C1 segment of cervical spinal cord (tissue), 14 donors: ENCODE measurements at regions not wholly inside any gene's neighbourhood (a gene's known extent, or its start where the extent isn't known, plus 50 kb on each side); places are given as distances from the start of the nearest gene placed in this dataset.

Experiments
- DNase-seq, 14 donors: peaks; one replicate each; lab custom pipeline; 2025; lab: John Stamatoyannopoulos, UW

DNA sequence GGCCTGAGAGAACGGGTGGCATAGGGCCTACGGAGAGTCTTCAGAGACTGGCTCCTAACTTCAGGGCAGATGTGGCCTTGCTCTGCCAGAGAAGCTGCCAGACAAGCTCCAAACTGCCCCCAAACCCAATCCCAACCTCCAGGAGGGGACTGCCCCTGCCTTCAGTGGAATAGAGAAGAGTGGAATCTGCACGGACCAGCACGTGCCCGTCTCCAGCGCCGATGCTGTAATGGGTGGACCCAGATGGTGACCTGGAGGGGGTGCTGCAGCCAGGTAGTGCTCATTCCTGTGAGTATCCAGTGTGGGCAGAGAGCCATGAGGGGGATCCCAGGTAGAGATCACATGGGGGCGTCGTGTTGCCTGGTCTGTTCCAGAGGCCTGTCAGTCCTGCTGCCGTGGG, 73.2 kb upstream of the NKX1-1 start:
- no peak for DNase-seq

GRCh38 chr4:1478766-1479355, 72.6 kb upstream of the NKX1-1 start:
- no peak for DNase-seq

- DNase-seq, result no peak
Measured at GRCh38 chr4:1477045-1477840, 71.0 kb upstream of the NKX1-1 start.

DNA sequence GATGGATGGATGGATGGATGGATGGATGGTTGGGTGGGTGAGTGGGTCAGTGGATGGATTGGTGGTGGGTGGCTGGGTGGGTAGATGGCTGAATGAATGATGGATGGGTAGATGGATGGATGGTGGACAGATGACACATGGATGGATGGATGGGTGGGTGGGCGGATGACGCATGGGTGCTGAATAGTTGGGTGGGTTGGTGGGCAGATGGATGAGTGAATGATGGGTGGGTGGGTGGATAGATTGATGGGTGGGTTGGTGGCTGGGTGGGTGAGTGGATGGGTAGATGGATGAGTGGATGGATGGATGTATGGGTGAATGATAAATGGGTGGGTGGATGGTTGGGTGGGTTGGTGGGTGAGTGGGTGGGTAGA, 69.9 kb upstream of the NKX1-1 start:
- no peak for DNase-seq

DNA sequence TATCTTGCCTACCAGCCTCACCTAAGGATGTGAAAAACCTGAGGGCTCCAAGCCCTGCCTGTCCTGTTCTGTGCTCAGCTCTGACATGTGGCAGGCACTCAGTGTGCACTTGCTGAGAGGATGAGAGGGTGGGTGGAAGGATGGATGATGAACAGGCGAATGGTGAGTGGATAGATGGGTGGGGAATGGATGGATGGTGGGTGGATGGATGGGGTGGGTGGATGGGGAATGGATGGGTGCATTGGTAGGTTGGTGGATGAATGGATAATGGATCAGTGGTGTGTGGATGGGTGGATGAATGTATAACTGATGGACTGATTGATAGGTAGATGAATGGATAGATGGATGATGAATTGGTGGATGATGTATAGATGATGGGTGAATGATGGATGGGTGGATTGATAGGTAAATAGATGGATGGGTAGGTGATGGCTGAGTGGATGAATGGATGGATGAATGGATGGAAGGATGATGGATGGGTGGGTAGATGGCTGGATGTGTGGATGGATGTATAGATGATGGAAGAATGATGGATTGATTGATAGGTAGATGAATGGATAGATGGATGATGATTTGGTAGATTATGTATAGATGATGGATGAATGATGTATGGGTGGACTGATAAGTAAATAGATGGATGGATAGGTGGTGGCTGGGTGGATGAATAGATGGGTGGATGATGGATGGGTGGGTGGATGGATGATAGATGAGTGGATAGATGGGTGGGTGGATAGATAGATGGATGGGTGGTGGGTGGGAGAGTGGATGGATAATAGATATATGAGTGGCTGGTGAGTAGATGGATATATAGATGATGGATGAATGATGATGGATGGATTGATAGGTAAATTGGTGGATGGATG, 69.3 kb upstream of the NKX1-1 start:
- DNase-seq, result no peak

GRCh38 chr4:1474126-1475090, 68.2 kb upstream of the NKX1-1 start:
- DNase-seq, result no peak

GRCh38 chr4:1473718-1474117, 67.5 kb upstream of the NKX1-1 start:
- DNase-seq, result no peak

DNA sequence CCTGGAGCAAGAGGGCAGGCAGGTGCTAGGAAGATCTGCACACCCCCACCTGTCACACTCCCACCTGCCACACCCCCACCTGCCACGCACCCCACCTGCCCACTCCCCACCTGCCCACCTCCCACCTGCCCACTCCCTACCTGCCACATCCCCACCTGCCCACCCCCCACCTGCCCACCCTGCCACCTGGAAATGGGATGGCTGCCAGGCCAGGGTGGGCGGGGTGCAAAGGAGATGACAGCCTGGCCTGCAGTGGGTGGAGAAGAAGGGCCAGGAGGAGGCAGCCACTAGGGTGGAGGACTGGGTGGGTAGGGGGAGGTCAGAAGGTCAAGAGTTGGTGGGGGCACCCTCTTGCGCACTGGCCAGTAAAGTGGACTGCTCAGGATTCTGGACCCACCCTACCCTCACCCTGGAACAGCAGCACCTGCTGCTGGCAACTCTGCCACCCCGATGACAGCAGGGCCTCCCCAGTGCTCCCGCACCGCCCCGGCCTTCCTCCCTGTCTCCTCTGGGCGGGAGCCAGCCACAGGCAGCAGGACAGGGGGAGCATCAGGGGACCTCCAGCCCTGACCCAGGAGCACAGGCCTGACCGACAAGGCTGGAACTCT, 66.8 kb upstream of the NKX1-1 start:
- no peak for DNase-seq

DNA sequence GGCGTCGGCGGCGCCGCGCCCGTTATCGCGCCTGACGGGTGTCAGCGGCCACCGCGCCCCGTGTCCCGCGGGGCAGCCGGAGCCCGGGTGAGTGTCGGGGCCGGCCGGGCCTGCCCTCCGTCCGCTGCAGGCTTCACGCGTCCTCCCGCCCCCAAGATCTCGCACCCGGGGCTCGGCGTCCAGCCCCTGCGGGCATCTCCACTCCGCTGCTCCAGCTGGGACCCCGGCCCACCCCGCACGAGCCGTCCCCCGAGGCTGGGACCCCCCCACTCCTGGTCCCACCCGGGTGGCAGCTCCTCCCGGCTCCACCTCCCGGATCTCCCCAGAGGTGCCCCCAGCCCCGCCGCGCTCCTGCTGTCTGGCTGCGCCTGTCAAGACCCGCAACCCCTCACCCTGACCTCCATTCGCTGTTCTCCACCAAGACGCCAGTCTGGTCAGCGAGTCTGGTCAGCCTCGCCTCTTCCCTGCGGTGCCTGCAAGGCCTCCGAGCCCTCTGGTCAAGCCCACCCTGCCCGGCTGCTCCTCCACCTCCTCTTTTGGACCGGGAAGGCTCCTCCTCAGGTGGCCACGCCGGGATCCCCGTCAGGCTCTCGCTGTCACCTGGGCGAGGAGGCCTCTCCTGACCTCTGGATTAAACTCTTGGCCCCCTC, 66.0 kb upstream of the NKX1-1 start:
- DNase-seq, result no peak

DNA sequence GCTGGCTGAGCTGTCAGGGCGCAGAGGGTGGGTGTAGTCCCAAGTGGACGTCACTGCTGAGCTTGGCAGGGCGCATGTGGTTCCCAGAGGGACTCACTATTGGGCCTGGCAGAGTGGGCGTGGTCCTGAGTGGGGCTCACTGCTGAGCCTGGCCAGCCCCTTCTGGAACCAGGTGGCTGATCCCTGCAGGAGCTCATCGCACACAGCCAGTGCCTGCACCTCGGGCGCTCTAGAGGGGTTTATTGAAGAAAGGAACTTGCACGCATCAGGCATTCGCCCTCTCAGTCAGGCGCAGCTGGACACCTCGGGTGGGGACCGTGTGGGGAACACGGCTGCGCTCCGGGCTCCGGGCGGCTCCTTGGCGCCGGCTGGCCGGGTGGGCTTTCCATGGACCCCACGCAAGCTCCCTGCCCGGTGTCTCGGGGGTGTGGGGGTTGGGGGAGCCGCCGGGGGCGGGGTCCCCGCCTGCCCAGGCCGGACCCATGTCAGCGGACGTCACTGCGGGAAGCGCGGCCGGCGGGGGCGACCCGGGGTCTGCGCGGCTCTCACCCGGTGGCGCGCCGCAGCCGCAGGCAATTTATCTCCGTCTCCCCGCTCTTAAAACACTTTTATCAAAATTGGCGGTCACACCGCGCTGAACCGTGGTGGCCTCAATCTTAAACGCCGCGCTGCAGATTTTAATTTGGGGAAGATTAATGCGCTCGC, 65.4 kb upstream of the NKX1-1 start:
- DNase-seq, result no peak

DNA sequence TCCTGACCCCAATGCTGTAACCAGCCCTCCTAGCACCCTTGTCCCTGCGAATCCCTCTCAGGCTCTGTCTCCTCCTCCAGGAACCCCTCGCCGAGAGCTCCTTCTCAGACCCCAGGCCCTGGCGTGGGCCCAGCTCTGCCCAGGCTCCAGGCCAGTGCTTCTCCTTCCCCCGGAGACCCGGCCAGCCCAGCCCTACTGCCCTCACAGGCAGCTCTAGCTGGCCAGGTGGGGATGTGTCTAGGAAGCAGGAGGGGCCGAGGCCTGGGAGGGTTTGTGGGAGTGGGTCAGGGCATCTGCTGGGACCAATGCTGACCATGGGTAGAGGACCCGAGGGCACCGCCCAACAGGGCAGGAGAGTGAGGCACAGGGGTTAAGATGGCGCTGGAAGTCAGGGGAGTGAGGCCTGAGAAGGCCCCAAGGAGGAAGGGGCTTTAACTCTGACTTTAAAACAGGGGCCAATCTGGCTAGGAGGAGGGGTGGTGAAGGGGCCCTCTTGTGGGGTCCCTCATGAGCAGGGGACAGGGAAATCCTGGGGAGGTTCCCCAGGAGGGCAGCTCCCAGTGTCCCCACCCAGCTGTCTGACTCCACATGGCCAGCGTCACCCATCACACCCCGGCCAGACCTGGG, 64.7 kb upstream of the NKX1-1 start:
- no peak for DNase-seq

DNA sequence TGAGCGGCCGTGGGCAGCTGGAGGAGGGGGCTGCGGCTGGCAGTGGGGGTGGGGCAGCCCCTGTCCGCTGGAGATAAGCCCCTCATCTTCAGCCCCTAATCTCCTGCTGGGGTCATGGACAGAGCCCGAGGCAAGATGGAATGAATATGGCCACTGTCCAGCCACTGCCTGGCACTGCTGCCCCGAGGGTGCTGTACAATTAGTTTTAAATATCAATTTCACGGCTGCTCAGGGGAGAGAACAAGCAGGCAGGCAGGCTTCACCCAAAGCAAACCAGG, 64.1 kb upstream of the NKX1-1 start:
- no peak for DNase-seq

GRCh38 chr4:1469607-1470392, 63.6 kb upstream of the NKX1-1 start:
- no peak for DNase-seq

DNA sequence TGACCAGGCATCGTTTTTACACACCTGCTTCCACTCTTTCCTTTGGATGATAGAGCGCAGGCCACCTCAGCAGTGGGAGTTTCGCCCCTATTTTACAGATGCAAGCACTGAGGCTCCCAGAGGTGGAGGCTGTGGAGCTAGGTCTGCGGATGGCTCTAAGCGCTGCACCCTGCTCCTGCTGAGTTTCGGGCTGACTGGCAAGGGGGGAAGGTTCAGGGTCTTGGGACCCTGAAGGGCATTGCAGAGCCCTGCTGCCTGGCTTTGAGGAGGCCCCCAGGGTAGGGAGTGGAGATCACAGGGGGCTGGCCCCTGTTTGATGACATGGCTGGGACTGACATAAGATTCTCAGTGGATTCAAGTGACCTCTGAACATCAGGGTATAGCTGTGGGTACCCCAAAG, 62.8 kb upstream of the NKX1-1 start:
- DNase-seq, result no peak

DNA sequence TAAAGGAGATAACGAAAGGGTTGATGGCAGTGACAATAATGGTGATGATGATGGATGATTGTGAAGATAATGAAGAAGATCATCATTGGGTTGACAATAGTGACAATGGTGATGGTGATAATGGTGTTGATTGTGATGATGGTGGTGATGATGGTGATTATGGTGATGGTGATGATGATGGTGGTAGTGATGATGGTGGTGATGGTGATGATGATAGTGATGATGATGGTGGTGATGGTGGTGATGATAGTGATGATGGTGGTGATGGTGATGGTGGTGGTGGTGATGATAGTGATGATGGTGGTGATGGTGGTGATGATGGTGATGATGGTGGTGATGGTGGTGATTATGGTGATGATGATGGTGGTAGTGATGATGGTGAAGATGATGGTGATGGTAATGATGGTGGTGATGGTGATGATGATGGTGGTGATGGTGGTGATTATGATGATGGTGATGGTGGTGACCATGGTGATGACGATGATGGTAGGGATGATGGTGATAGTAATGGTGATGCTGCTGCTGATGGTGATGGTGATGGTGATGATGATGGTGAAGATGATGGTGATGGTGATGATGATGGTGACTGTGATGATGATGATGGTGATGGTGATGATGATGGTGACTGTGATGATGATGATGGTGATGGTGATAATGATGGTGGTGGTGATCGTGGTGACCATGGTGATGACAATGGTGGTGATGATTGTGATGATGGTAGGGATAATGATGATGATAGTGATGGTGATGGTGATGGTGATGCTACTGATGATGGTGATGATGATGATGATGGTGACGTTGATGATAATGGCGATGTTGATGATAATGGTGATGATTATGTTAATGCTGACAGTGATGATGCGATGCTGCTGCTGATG, 61.6 kb upstream of the NKX1-1 start:
- DNase-seq, result no peak

DNA sequence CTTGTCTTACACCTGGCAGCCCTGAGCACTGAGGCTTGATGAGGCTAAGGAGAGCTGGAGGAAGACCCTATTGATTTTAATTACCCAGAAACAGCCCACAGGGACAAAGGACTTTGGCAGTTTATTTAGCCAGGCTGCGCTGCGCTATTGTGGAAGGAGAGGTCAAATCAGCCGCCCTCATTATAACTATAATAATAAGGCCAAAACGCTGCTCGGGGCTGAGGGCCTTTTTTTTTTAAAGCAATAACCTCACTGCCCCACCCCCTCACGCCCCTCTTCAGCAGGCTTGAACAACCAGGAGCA, 60.6 kb upstream of the NKX1-1 start:
- no peak for DNase-seq

DNA sequence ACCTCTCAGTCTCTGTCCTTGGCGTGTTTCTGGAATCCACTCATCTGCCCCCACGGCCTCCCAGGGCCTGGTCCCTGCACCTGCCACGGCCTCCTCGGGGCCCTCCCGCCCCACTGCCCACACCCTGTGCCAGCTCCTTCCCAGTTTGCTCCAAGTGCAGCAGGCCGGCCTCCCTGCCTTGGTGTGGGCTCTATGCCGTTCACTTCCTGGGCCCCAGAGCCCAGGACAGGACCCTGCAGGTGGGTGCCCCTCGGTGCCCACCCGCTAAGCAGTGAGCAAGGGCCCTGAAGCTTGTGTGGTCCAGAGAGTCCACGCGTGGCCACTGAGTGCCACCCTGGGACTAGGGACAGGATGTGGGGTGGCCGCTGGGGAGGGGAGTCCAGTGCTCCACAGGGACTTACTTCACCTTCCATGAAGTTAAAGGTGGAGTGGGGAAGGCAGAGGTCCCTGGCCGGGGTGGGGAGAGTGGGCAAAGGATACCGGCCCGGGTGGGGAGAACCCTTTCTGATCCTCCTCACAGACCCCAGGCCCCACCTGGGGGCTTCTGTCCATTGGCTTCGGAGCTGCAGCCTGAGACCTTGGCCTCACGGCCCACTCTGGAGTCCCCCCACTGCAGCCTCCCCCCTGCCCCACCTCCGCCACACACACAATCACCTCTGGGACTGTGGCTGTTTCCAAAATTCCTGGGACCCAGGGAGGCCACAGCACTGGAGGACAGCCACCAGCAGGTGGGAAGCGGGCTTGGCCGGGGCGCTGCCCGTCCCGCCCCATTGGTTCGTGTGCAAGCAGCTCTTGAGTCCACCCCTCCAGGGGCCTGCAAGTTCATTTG, 60.0 kb upstream of the NKX1-1 start:
- DNase-seq, result no peak
